Loucy (cell line): ENCODE measurements at regions not wholly inside any gene's neighbourhood (a gene's known extent, or its start where the extent isn't known, plus 50 kb on each side); places are given as distances from the start of the nearest gene placed in this dataset.

Experiments used
- H2AFZ ChIP-seq: fragments of 200-600 bp; sonication (generic); 2 replicates; pipeline ENCODE4 v1.6.0; 2016; ENCODE audit warnings: antibody characterized with exemption, mild to moderate bottlenecking, low read length, moderate library complexity
- H3F3A ChIP-seq: fragments of 200-600 bp; 2 replicates; pipeline ENCODE4 v1.6.0; 2016; ENCODE audit warnings: antibody characterized with exemption, low read depth, mild to moderate bottlenecking
- H3K27me3 ChIP-seq: fragments of 200-600 bp; sonication (generic); 2 replicates; pipeline ENCODE4 v1.6.1; 2014; ENCODE audit warnings: low read length, mild to moderate bottlenecking; ENCODE audit not compliant: insufficient read depth, poor library complexity, severe bottlenecking
- H3K36me3 ChIP-seq: fragments of 200-600 bp; sonication (generic); 2 replicates; pipeline ENCODE4 v1.6.1; 2016; ENCODE audit warnings: low read length; ENCODE audit not compliant: insufficient read depth
- H3K4me1 ChIP-seq: fragments of 200-600 bp; sonication (generic); 2 replicates; pipeline ENCODE4 v1.5.1; 2014; ENCODE audit warnings: low read length, mild to moderate bottlenecking; ENCODE audit not compliant: insufficient read depth, poor library complexity, severe bottlenecking
- H3K4me2 ChIP-seq: fragments of 200-600 bp; sonication (generic); 2 replicates; pipeline ENCODE4 v1.6.0; 2014; ENCODE audit warnings: antibody characterized with exemption, low read length, low read depth, mild to moderate bottlenecking; ENCODE audit not compliant: poor library complexity, severe bottlenecking
- H3K4me3 ChIP-seq: fragments of 200-600 bp; sonication (generic); 2 replicates; pipeline ENCODE4 v1.5.1; 2014; ENCODE audit warnings: low read length, mild to moderate bottlenecking, mixed read lengths; ENCODE audit not compliant: poor library complexity, severe bottlenecking
- H3K79me2 ChIP-seq: fragments of 200-600 bp; sonication (generic); 2 replicates; pipeline ENCODE4 v1.6.1; 2014; ENCODE audit warnings: low read length; ENCODE audit not compliant: insufficient read depth
- H3K9ac ChIP-seq: fragments of 200-600 bp; sonication (generic); 2 replicates; pipeline ENCODE4 v1.6.0; 2014; ENCODE audit warnings: mild to moderate bottlenecking, low read depth, low read length, moderate library complexity; ENCODE audit not compliant: poor library complexity, severe bottlenecking
- H3K9me2 ChIP-seq: fragments of 200-600 bp; sonication (generic); replicated peaks from 2 replicates; pipeline ENCODE4 v1.6.1; 2016; ENCODE audit warnings: low read depth, low read length, mixed read lengths
- H3K9me3 ChIP-seq: fragments of 200-600 bp; sonication (generic); 2 replicates; pipeline ENCODE4 v1.6.1; 2014; ENCODE audit warnings: mild to moderate bottlenecking, antibody characterized with exemption, low read length, low read depth; ENCODE audit not compliant: insufficient read depth
- H4K20me1 ChIP-seq: fragments of 200-600 bp; sonication (generic); 2 replicates; pipeline ENCODE4 v1.6.0; 2014; ENCODE audit warnings: antibody characterized with exemption, low read length, mild to moderate bottlenecking; ENCODE audit not compliant: insufficient read depth, poor library complexity, severe bottlenecking
- EZH2phosphoT487 ChIP-seq: fragments of 200-600 bp; IDR thresholded peaks from 2 replicates; pipeline ENCODE4 v1.6.1; 2018; ENCODE audit warnings: antibody characterized with exemption, mild to moderate bottlenecking, moderate library complexity, borderline replicate concordance
- TF ChIP-seq, protein P1 (sequence below): fragments of 200-600 bp; sonication (generic); conservative IDR thresholded peaks from 2 replicates; pipeline ENCODE4 v1.5.1; 2014; ENCODE audit warnings: mild to moderate bottlenecking, antibody characterized with exemption, low read length

DNA sequence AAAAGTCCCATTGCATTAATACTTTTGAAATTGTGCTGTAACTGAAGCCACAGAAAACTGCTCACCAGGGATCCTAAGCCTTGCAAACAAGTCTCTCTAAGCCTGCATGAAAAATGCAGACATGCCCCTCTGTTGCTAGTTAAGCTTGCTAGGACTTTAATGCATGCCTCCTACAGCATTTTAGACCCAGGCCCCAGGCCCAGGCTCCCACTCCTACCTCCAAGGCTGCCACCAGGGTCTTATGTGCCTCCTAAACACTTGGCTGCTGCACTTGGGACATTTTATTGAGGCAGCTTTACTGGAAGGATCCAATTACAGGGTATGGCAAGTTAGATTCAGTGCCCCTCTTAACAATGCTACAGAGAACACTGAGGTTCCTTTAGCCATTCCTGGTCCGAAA is 467.3 kb upstream of the CLINT1 start:
- H2AFZ ChIP-seq, result peak overlapping the region; percentile 49; the same call in 1 of the 2 replicates
- no peaks in the 10 kb centered on the region for H3K4me1 ChIP-seq
- no peaks in the 10 kb centered on the region for H4K20me1 ChIP-seq
- TF ChIP-seq, protein P1, sequence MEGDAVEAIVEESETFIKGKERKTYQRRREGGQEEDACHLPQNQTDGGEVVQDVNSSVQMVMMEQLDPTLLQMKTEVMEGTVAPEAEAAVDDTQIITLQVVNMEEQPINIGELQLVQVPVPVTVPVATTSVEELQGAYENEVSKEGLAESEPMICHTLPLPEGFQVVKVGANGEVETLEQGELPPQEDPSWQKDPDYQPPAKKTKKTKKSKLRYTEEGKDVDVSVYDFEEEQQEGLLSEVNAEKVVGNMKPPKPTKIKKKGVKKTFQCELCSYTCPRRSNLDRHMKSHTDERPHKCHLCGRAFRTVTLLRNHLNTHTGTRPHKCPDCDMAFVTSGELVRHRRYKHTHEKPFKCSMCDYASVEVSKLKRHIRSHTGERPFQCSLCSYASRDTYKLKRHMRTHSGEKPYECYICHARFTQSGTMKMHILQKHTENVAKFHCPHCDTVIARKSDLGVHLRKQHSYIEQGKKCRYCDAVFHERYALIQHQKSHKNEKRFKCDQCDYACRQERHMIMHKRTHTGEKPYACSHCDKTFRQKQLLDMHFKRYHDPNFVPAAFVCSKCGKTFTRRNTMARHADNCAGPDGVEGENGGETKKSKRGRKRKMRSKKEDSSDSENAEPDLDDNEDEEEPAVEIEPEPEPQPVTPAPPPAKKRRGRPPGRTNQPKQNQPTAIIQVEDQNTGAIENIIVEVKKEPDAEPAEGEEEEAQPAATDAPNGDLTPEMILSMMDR, result no peak
- no peak for TF ChIP-seq EZH2phosphoT487
- H3K9me2 ChIP-seq, result no peaks in the 10 kb centered on the region
- no peaks in the 10 kb centered on the region for H3K27me3 ChIP-seq
- no peak overlapping the region for H3K9ac ChIP-seq
- H3K79me2 ChIP-seq, result no peaks in the 10 kb centered on the region
- H3K4me2 ChIP-seq, result no peak overlapping the region
- H3F3A ChIP-seq, result no peaks in the 10 kb centered on the region
- H3K4me3 ChIP-seq, result no peak overlapping the region
- H3K36me3 ChIP-seq, result no peaks in the 10 kb centered on the region
- no peaks in the 10 kb centered on the region for H3K9me3 ChIP-seq

DNA sequence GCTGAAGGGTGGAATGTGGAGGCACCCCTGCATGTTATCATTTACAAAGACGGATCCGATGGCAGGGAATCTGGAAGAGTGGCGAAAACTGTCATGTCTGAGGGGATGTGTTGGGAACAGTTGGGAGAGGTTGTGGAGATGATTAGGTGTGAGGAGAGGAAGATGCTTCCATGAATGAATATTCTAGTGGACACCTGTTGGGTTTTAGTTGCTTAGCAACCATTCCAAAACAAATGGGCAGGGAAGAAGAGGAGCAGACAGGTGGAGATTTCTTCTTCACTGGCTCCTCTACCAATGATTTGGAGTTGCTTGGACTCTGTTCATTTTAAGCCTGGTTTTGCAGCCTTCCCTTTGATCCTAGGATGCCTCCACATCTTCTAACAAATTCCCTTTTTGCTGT is 465.3 kb upstream of the CLINT1 start:
- H2AFZ ChIP-seq, result no peak overlapping the region
- TF ChIP-seq, protein P1, result no peak
- no peaks in the 10 kb centered on the region for H4K20me1 ChIP-seq
- H3K9me3 ChIP-seq, result no peaks in the 10 kb centered on the region
- H3K9ac ChIP-seq, result no peak overlapping the region
- H3K79me2 ChIP-seq, result no peaks in the 10 kb centered on the region
- no peaks in the 10 kb centered on the region for H3K27me3 ChIP-seq
- H3K36me3 ChIP-seq, result no peaks in the 10 kb centered on the region
- no peaks in the 10 kb centered on the region for H3F3A ChIP-seq
- H3K4me3 ChIP-seq, result no peak overlapping the region
- H3K4me1 ChIP-seq, result no peaks in the 10 kb centered on the region
- no peaks in the 10 kb centered on the region for H3K9me2 ChIP-seq
- no peak overlapping the region for H3K4me2 ChIP-seq

DNA sequence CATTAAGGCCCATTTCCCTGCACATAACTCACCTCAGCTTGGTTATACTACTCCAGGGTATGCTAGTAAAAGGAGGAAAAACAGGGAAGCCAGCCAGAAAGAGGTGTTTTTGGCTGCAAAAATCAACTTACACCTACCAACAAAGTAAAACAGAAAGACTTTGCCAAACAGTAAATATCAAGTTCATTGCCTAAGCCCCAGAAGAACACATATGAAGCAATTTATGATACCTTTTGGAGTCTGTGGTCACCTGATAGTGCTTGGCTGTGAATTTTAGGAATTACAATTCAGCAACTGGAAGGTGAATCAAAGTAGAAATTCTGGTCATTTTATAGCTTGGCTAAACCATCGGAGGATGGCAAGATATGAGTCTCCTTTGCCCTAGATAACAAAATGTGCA is 463.7 kb upstream of the CLINT1 start:
- Histone ChIP-seq H3K4me2 (no peak overlapping the region), H3K79me2 (no peaks in the 10 kb centered on the region), H4K20me1 (no peaks in the 10 kb centered on the region), H3K36me3 (no peaks in the 10 kb centered on the region), H3K27me3 (no peaks in the 10 kb centered on the region), H3K4me1 (no peaks in the 10 kb centered on the region), H3K9me3 (no peaks in the 10 kb centered on the region), H3K9me2 (no peaks in the 10 kb centered on the region), H3K4me3 (no peak overlapping the region), H3F3A (no peaks in the 10 kb centered on the region), H2AFZ (no peak overlapping the region), H3K9ac (no peak overlapping the region)
- TF ChIP-seq, protein P1, result no peak
- TF ChIP-seq EZH2phosphoT487, result no peak
